CD8-positive, alpha-beta memory T cell (primary cell): ENCODE measurements at regions not wholly inside any gene's neighbourhood (a gene's known extent, or its start where the extent isn't known, plus 50 kb on each side); places are given as distances from the start of the nearest gene placed in this dataset.

Experiments
- CTCF ChIA-PET: fragments of 350-600 bp; sonication (Branson Sonifier 250); formaldehyde crosslinking; loops from one replicate; lab custom pipeline; 2021; ENCODE audit warnings: antibody characterized with exemption; lab: Charles Lee
- POLR2A ChIA-PET: fragments of 350-600 bp; sonication (Branson Sonifier 250); formaldehyde crosslinking; loops from one replicate; lab custom pipeline; 2021; ENCODE audit warnings: antibody characterized with exemption; lab: Charles Lee
- DNase-seq, 5 donors: peaks; one replicate each; pipeline versions ENCODE4 v3.0.0 to v3.0.0-alpha.2; 2020 to 2022; ENCODE audit warnings: mixed read lengths in 1 of 5
- H3K27ac ChIP-seq: one replicate; pipeline ENCODE4 v1.7.0; 2013; ENCODE audit warnings: low read depth, mild to moderate bottlenecking, low read length, moderate library complexity
- H3K27me3 ChIP-seq: 2 replicates; pipeline ENCODE4 v1.7.0; 2013; ENCODE audit warnings: low read length, mild to moderate bottlenecking; ENCODE audit not compliant: insufficient read depth, poor library complexity, severe bottlenecking
- H3K36me3 ChIP-seq: 2 replicates; pipeline ENCODE4 v1.7.0; 2013; ENCODE audit warnings: mild to moderate bottlenecking, low read length, moderate library complexity; ENCODE audit not compliant: insufficient read depth
- H3K4me1 ChIP-seq: 2 replicates; pipeline ENCODE4 v1.7.0; 2013; ENCODE audit warnings: mild to moderate bottlenecking, low read length, moderate library complexity; ENCODE audit not compliant: insufficient read depth
- H3K4me3 ChIP-seq: 2 replicates; pipeline ENCODE4 v1.7.0; 2013; ENCODE audit warnings: mild to moderate bottlenecking, low read length
- H3K9me3 ChIP-seq: 2 replicates; pipeline ENCODE4 v1.7.0; 2013; ENCODE audit warnings: mild to moderate bottlenecking, low read length
- H3K27ac Mint-ChIP-seq, 8 donors: one replicate each; pipeline ENCODE4 v1.8.0; 2020 to 2021; ENCODE audit warnings: mixed read lengths in 8 of 8, mild to moderate bottlenecking in 6 of 8, inconsistent platforms in 3 of 8, moderate library complexity in 3 of 8
- H3K27me3 Mint-ChIP-seq, 2 donors: one replicate each; pipeline ENCODE4 v1.8.0; 2020 to 2021; ENCODE audit warnings: mixed read lengths in 2 of 2, mild to moderate bottlenecking in 1 of 2, moderate library complexity in 1 of 2
- H3K36me3 Mint-ChIP-seq, 3 donors: one replicate each; pipeline ENCODE4 v1.8.0; 2020 to 2021; ENCODE audit warnings: mixed read lengths in 3 of 3, inconsistent platforms in 1 of 3, mild to moderate bottlenecking in 1 of 3
- H3K4me1 Mint-ChIP-seq, 3 donors: one replicate each; pipeline ENCODE4 v1.8.0; 2020 to 2021; ENCODE audit warnings: mixed read lengths in 3 of 3, inconsistent platforms in 1 of 3, mild to moderate bottlenecking in 1 of 3
- H3K4me3 Mint-ChIP-seq, 7 donors: one replicate each; pipeline ENCODE4 v1.8.0; 2020 to 2021; ENCODE audit warnings: mixed read lengths in 7 of 7, mild to moderate bottlenecking in 6 of 7, moderate library complexity in 4 of 7, inconsistent platforms in 2 of 7
- H3K9me3 Mint-ChIP-seq, 5 donors: one replicate each; pipeline ENCODE4 v1.8.0; 2020 to 2022; ENCODE audit warnings: mixed read lengths in 5 of 5, mild to moderate bottlenecking in 3 of 5, moderate library complexity in 2 of 5, inconsistent platforms in 1 of 5

DNA sequence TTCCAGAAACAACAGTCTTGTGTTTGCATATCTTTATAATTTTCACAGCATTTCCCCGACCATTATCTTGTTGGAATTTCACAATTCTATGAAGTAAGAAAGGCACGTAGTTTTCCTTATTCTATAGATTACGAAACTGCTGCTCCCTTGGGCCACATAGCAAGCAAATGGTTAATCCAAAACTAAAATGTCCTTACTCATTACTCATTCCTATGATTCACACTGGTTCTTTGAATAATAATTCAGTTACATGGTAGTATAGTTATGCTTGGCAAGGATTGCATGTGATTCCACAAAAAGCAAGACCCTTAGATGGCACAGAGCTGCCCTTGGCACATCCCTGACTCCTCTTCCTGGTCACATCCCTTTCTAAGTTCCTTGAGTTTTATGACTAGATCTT is 51.2 kb downstream of the OR13H1 start:
- H3K27me3 ChIP-seq: no peaks in the 10 kb centered on the region
- H3K9me3 Mint-ChIP-seq: no peaks in the 10 kb centered on the region
- POLR2A ChIA-PET: no interaction called here
- H3K4me1 ChIP-seq: no peaks in the 10 kb centered on the region
- CTCF ChIA-PET: no interaction called here
- no peak overlapping the region for H3K27ac ChIP-seq
- no peaks in the 10 kb centered on the region for H3K4me1 Mint-ChIP-seq
- H3K36me3 Mint-ChIP-seq: no peaks in the 10 kb centered on the region
- no peak overlapping the region for H3K4me3 Mint-ChIP-seq
- H3K27me3 Mint-ChIP-seq: peaks cover 0 to 3% of the 10 kb centered on the region in 2 donors
- H3K4me3 ChIP-seq: no peak overlapping the region
- H3K27ac Mint-ChIP-seq: no peak overlapping the region
- no peak for DNase-seq
- H3K36me3 ChIP-seq: no peaks in the 10 kb centered on the region
- no peaks in the 10 kb centered on the region for H3K9me3 ChIP-seq

DNA sequence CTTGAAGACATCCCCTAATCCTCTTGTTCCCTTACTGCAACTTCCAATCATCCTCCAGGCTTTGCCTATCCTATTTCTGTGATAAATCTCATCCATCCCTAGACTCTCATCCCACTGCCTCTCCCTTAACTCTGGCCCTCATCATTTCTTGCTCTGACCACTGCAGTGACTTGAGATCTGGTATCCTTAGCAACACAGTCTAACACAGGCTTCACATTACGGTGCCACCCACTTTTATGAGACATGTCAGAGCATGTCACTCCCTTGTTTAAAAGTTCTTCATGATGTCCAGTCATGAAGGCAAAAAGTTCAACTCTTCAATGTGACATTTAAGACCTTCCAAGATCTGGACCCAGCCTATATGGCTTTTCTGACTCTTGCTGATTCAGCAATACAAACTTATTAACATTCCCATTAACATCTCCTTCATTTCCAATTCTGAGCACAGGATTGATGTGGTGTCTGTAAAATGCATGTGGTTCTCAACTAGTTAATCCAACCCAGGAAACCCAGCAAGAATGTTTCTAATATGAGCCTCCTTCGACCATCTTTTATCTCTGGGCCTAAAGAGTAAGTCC is 64.0 kb downstream of the OR13H1 start:
- Histone ChIP-seq H3K27me3 (no peaks in the 10 kb centered on the region), H3K4me3 (no peak overlapping the region), H3K27ac (no peak overlapping the region), H3K36me3 (no peaks in the 10 kb centered on the region), H3K9me3 (no peaks in the 10 kb centered on the region), H3K4me1 (no peaks in the 10 kb centered on the region)
- H3K4me3 Mint-ChIP-seq: no peak overlapping the region
- no peak for DNase-seq
- ChIA-PET POLR2A (no interaction called here), CTCF (no interaction called here)
- H3K4me1 Mint-ChIP-seq: no peaks in the 10 kb centered on the region
- no peaks in the 10 kb centered on the region for H3K36me3 Mint-ChIP-seq
- no peak overlapping the region for H3K27ac Mint-ChIP-seq
- peaks cover 4% of the 10 kb centered on the region in 2 donors for H3K27me3 Mint-ChIP-seq
- no peaks in the 10 kb centered on the region for H3K9me3 Mint-ChIP-seq

DNA sequence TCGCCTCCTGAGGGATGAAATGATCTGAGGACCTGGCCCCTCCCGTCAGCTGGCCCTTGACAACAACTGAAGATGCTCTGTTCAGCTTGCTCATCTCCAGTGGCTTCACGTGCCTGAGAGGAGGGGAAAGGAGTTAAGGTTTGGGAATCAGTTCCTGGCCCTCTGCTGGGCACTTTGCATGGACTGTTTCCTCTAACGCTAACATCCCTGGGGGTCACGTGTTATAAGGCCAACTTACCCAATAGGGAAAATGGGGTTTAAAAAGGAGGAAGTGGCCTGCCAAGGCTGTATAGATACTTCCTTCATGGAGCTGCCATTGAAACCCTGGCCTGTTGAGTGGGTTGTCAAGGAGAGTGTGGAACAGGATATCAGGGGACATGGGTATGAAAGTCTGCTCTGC is 65.6 kb downstream of the OR13H1 start:
- H3K4me3 ChIP-seq: no peak overlapping the region
- H3K27me3 Mint-ChIP-seq: peaks cover 4 to 6% of the 10 kb centered on the region in 2 donors
- no peaks in the 10 kb centered on the region for H3K36me3 Mint-ChIP-seq
- no peaks in the 10 kb centered on the region for H3K9me3 Mint-ChIP-seq
- ChIA-PET CTCF (interaction anchor here (0.9 kb wide), 1 partner anchor 24 kb away, joined by 3 read pairs; no protein-coding TSS in a partner anchor), POLR2A (no interaction called here)
- no peaks in the 10 kb centered on the region for H3K27me3 ChIP-seq
- H3K4me1 Mint-ChIP-seq: no peaks in the 10 kb centered on the region
- no peak for DNase-seq
- no peaks in the 10 kb centered on the region for H3K36me3 ChIP-seq
- no peaks in the 10 kb centered on the region for H3K4me1 ChIP-seq
- no peak overlapping the region for H3K27ac ChIP-seq
- H3K4me3 Mint-ChIP-seq: no peak overlapping the region
- no peaks in the 10 kb centered on the region for H3K9me3 ChIP-seq
- no peak overlapping the region for H3K27ac Mint-ChIP-seq

DNA sequence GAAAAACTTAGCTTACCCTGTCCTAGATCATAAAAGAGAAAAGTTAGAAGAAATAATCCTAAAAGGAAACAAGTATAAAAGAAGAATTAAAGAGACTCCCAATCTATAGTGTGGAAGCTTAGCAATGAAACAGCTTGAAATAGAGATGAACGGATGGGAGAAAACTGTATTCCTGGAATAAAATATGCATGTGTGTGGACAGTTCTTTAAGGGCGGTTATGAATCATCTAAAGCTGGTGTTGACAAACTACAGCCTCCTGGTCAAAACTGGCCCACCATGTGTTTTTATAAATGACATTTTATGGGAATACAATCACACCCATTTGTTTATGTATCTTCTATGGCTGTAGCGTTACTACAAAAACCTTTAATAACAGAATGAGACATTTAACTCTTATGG is 69.4 kb downstream of the OR13H1 start:
- no peaks in the 10 kb centered on the region for H3K27me3 ChIP-seq
- H3K36me3 Mint-ChIP-seq: no peaks in the 10 kb centered on the region
- ChIA-PET CTCF (no interaction called here), POLR2A (no interaction called here)
- no peak overlapping the region for H3K4me3 Mint-ChIP-seq
- H3K27ac Mint-ChIP-seq: no peak overlapping the region
- H3K4me1 Mint-ChIP-seq: no peaks in the 10 kb centered on the region
- H3K4me1 ChIP-seq: no peaks in the 10 kb centered on the region
- H3K9me3 ChIP-seq: no peaks in the 10 kb centered on the region
- no peak overlapping the region for H3K4me3 ChIP-seq
- DNase-seq: no peak
- H3K27ac ChIP-seq: no peak overlapping the region
- no peaks in the 10 kb centered on the region for H3K9me3 Mint-ChIP-seq
- peaks cover 0 to 3% of the 10 kb centered on the region in 2 donors for H3K27me3 Mint-ChIP-seq
- no peaks in the 10 kb centered on the region for H3K36me3 ChIP-seq

DNA sequence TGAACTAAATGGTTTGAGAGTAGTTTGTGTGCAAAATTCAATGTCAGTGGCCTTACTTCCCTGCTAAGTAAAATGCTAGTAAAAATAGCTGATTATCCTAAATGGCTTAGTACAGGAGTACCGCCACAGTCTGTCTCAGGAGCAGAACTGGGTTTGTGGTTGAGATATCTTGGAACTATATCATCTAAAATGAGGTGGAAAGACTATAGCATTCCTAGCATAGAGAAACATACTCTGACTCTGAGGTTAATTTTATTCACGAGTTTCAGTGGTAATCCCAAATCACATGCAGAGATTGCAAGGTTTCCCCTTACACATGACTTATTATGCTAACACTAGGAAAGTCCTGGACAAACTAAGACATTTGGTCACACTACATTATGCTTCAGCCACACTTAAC is 70.4 kb downstream of the OR13H1 start:
- DNase-seq: no peak
- H3K27ac Mint-ChIP-seq: no peak overlapping the region
- ChIA-PET CTCF (no interaction called here), POLR2A (no interaction called here)
- H3K4me3 ChIP-seq: no peak overlapping the region
- H3K9me3 ChIP-seq: no peaks in the 10 kb centered on the region
- H3K27me3 Mint-ChIP-seq: peaks cover 3% of the 10 kb centered on the region in 2 donors
- no peaks in the 10 kb centered on the region for H3K27me3 ChIP-seq
- no peaks in the 10 kb centered on the region for H3K4me1 Mint-ChIP-seq
- H3K27ac ChIP-seq: no peak overlapping the region
- H3K36me3 Mint-ChIP-seq: no peaks in the 10 kb centered on the region
- H3K4me1 ChIP-seq: no peaks in the 10 kb centered on the region
- H3K36me3 ChIP-seq: no peaks in the 10 kb centered on the region
- no peak overlapping the region for H3K4me3 Mint-ChIP-seq
- H3K9me3 Mint-ChIP-seq: no peaks in the 10 kb centered on the region

DNA sequence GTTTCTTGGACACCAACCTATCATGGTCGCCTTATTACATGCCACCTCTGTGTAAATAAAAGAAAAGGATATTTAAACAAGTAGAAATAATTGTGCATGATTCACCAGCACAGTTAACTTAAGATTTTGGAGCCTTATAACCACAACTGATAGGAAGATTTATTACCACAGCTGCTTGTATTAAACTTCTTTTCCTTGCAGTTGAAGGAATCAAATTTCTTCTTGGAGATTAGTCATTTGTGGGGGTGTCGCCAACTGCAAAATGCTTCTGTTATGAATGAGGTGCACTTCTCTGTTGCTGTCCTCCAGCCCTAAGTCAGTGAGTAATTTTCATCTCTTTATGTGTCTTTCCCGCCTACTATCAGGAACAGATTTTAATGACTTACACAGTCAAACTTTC is 73.3 kb downstream of the OR13H1 start:
- Mint-ChIP-seq H3K36me3 (no peaks in the 10 kb centered on the region), H3K9me3 (no peaks in the 10 kb centered on the region), H3K4me1 (no peaks in the 10 kb centered on the region), H3K4me3 (no peak overlapping the region), H3K27me3 (peaks cover 3 to 5% of the 10 kb centered on the region in 2 donors), H3K27ac (no peak overlapping the region)
- Histone ChIP-seq H3K36me3 (no peaks in the 10 kb centered on the region), H3K27me3 (no peaks in the 10 kb centered on the region), H3K4me1 (no peaks in the 10 kb centered on the region), H3K9me3 (no peaks in the 10 kb centered on the region), H3K4me3 (no peak overlapping the region), H3K27ac (no peak overlapping the region)
- ChIA-PET CTCF (no interaction called here), POLR2A (no interaction called here)
- DNase-seq: no peak

DNA sequence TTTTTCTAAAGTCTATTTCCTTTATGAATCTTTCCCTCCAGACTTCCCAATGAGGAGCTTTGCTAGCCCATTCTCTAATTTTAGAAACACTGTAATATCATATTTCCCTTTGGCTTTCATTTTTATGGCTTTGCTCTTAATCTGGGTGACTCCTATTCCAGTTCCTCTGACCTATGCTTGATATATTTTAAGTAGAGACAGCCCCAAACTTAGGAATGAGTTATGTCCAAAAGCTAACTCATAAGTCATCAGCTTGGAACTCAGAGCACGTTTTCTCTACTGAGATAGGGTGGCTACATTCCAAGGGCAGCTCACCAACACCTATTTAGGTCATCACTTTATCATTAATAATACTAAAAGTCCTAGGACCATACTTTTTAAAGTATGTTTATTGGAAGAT is 77.8 kb downstream of the OR13H1 start:
- CTCF ChIA-PET: no interaction called here
- H3K4me1 Mint-ChIP-seq: no peaks in the 10 kb centered on the region

DNA sequence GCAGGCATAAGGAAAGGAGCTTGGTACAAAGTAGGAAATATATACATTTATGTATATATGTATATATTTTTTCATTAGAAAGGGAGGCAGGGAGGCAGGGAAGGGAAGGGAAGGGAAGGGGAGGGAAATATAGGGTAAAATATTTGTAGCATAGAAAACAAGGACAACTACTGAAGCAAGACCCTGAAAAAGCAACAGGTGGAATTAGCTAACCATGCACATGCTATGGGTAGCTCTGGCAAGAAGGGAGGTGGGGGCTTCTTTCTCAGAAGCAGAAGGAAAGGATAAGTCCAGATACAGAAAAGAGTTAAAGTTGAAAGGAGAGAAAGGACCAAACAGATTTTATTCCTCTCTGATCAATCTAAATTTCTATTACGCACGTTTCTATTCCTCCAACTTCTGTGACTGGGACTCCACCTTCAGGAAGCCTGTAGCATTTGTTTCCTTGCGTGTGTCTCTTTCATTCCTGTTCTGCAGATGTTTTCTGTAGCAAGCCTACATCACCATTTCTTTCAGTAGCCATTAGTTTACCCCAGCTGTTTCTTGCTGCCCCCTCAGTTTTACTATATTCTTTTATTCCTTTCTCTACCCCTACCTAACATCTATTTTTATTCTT is 82.9 kb downstream of the OR13H1 start:
- Mint-ChIP-seq H3K36me3 (no peaks in the 10 kb centered on the region), H3K27ac (no peak overlapping the region), H3K4me3 (no peak overlapping the region), H3K27me3 (peaks cover 4 to 7% of the 10 kb centered on the region in 2 donors), H3K9me3 (peaks cover 0 to 2% (median 0%) of the 10 kb centered on the region in 5 donors), H3K4me1 (no peaks in the 10 kb centered on the region)
- Histone ChIP-seq H3K36me3 (no peaks in the 10 kb centered on the region), H3K27me3 (no peaks in the 10 kb centered on the region), H3K4me3 (no peak overlapping the region), H3K4me1 (no peaks in the 10 kb centered on the region), H3K27ac (no peak overlapping the region), H3K9me3 (no peaks in the 10 kb centered on the region)
- no peak for DNase-seq
- CTCF ChIA-PET: no interaction called here
- POLR2A ChIA-PET: no interaction called here

More for the DNA sequence above, 77.8 kb downstream of the OR13H1 start:
- Mint-ChIP-seq H3K27ac (no peak overlapping the region), H3K9me3 (no peaks in the 10 kb centered on the region), H3K27me3 (peaks cover 3 to 6% of the 10 kb centered on the region in 2 donors), H3K36me3 (no peaks in the 10 kb centered on the region), H3K4me3 (no peak overlapping the region)
- H3K36me3 ChIP-seq: no peaks in the 10 kb centered on the region
- no peaks in the 10 kb centered on the region for H3K4me1 ChIP-seq
- H3K27ac ChIP-seq: no peak overlapping the region
- H3K9me3 ChIP-seq: no peaks in the 10 kb centered on the region
- H3K27me3 ChIP-seq: no peaks in the 10 kb centered on the region
- H3K4me3 ChIP-seq: no peak overlapping the region
- DNase-seq: no peak
- POLR2A ChIA-PET: no interaction called here
